ENCODE measurements at regions not wholly inside any gene's neighbourhood (a gene's known extent, or its start where the extent isn't known, plus 50 kb on each side); places are given as distances from the start of the nearest gene placed in this dataset.

DNA sequence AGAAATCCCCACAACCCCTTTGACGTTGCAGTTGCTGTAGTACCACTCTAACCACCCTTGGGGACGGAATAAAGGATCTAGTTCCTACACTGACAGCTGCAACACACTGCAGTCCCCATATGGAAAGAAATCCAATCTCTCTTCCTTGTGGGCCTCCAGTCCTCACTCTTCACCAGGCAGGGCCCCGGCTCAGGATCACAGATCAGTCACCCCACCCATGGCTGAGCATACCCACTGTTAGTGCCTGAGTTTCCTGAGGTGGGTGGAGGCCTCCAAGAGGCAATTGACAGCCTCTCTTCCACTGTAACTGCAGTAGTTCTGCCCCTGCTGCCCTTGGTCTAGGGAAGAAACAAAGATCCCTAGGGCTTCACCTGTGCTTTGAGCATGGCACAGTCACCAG, 670.0 kb upstream of the CDH2 start:
- no peak for ATAC-seq
- WGBS (ENCODE audit: missing lambda C conversion rate): 22% methylated on average over 3 of the region's 3 CpGs
- TF ChIP-seq RFX5 (IDR thresholded peaks at IDR 0.05): no peak
- no peak for TF ChIP-seq HOXA7 (CRISPR knock-in tag; IDR thresholded peaks at IDR 0.05)
- TF ChIP-seq POLR2A (IDR thresholded peaks at IDR 0.05; ENCODE audit: low read length): no peak
- no peak for TF ChIP-seq JUN (IDR thresholded peaks at IDR 0.05)
- TF ChIP-seq NPAS2 (CRISPR knock-in tag; IDR thresholded peaks at IDR 0.05; ENCODE audit: borderline replicate concordance): no peak
- TF ChIP-seq, protein P1, sequence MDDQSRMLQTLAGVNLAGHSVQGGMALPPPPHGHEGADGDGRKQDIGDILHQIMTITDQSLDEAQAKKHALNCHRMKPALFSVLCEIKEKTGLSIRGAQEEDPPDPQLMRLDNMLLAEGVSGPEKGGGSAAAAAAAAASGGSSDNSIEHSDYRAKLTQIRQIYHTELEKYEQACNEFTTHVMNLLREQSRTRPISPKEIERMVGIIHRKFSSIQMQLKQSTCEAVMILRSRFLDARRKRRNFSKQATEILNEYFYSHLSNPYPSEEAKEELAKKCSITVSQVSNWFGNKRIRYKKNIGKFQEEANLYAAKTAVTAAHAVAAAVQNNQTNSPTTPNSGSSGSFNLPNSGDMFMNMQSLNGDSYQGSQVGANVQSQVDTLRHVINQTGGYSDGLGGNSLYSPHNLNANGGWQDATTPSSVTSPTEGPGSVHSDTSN (IDR thresholded peaks at IDR 0.05): no peak
- no peak for TF ChIP-seq CHD2 (IDR thresholded peaks at IDR 0.05; ENCODE audit: low read length, partially characterized antibody)
- TF ChIP-seq, protein P2, sequence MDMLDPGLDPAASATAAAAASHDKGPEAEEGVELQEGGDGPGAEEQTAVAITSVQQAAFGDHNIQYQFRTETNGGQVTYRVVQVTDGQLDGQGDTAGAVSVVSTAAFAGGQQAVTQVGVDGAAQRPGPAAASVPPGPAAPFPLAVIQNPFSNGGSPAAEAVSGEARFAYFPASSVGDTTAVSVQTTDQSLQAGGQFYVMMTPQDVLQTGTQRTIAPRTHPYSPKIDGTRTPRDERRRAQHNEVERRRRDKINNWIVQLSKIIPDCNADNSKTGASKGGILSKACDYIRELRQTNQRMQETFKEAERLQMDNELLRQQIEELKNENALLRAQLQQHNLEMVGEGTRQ (IDR thresholded peaks at IDR 0.05): no peak
- no peak for TF ChIP-seq HOXB13 (CRISPR knock-in tag; IDR thresholded peaks at IDR 0.05; ENCODE audit: low read depth)
- TF ChIP-seq NR3C1 (IDR thresholded peaks at IDR 0.05): no peak
- no peak for TF ChIP-seq GATA3 (IDR thresholded peaks at IDR 0.05; ENCODE audit: borderline replicate concordance)
- no peak for TF ChIP-seq HOXB5 (CRISPR knock-in tag; IDR thresholded peaks at IDR 0.05)
- TF ChIP-seq, protein P3, sequence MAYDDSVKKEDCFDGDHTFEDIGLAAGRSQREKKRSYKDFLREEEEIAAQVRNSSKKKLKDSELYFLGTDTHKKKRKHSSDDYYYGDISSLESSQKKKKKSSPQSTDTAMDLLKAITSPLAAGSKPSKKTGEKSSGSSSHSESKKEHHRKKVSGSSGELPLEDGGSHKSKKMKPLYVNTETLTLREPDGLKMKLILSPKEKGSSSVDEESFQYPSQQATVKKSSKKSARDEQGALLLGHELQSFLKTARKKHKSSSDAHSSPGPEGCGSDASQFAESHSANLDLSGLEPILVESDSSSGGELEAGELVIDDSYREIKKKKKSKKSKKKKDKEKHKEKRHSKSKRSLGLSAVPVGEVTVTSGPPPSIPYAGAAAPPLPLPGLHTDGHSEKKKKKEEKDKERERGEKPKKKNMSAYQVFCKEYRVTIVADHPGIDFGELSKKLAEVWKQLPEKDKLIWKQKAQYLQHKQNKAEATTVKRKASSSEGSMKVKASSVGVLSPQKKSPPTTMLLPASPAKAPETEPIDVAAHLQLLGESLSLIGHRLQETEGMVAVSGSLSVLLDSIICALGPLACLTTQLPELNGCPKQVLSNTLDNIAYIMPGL (CRISPR knock-in tag; IDR thresholded peaks at IDR 0.05; ENCODE audit: borderline replicate concordance): no peak
- no peak for TF ChIP-seq KDM1A (IDR thresholded peaks at IDR 0.05; ENCODE audit: low read depth)
- no peak for TF ChIP-seq ZSCAN20 (CRISPR knock-in tag; IDR thresholded peaks at IDR 0.05)
- TF ChIP-seq, protein P4, sequence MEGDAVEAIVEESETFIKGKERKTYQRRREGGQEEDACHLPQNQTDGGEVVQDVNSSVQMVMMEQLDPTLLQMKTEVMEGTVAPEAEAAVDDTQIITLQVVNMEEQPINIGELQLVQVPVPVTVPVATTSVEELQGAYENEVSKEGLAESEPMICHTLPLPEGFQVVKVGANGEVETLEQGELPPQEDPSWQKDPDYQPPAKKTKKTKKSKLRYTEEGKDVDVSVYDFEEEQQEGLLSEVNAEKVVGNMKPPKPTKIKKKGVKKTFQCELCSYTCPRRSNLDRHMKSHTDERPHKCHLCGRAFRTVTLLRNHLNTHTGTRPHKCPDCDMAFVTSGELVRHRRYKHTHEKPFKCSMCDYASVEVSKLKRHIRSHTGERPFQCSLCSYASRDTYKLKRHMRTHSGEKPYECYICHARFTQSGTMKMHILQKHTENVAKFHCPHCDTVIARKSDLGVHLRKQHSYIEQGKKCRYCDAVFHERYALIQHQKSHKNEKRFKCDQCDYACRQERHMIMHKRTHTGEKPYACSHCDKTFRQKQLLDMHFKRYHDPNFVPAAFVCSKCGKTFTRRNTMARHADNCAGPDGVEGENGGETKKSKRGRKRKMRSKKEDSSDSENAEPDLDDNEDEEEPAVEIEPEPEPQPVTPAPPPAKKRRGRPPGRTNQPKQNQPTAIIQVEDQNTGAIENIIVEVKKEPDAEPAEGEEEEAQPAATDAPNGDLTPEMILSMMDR (IDR thresholded peaks at IDR 0.05): no peak
- TF ChIP-seq, protein P5, sequence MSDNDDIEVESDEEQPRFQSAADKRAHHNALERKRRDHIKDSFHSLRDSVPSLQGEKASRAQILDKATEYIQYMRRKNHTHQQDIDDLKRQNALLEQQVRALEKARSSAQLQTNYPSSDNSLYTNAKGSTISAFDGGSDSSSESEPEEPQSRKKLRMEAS (IDR thresholded peaks at IDR 0.05): no peak
- TF ChIP-seq SMC3 (IDR thresholded peaks at IDR 0.05): no peak
- TF ChIP-seq, protein P6, sequence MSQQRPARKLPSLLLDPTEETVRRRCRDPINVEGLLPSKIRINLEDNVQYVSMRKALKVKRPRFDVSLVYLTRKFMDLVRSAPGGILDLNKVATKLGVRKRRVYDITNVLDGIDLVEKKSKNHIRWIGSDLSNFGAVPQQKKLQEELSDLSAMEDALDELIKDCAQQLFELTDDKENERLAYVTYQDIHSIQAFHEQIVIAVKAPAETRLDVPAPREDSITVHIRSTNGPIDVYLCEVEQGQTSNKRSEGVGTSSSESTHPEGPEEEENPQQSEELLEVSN (IDR thresholded peaks at IDR 0.05; ENCODE audit: borderline replicate concordance, low read depth): no peak
- TF ChIP-seq FOSB (CRISPR knock-in tag; IDR thresholded peaks at IDR 0.05): no peak

DNA sequence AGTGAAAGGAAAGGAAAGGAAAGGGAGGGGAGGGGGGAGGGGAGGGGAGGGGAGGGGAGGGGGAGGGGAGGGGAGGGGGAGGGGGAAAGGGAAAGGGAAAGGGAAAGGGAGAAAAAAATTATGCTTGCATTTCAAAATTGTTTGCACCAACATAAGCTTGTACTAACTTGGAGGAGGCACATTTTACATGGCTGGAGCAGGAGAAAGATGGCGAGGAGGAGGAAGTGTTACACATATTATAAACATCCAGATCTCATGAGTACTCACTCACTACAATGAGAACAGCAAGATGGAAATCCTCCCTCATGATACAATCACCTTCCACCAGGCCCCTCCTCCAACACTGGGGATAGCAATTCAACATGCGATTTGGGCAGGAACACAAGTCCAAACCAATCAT, 660.2 kb upstream of the CDH2 start:
- Histone ChIP-seq H3K4me2 (no peak overlapping the region), H3K4me3 (no peak overlapping the region), H3K4me1 (peaks cover 4% of the 10 kb centered on the region; the same call in 1 of the 3 replicates), H3K27ac (no peak overlapping the region), H3K9me3 (no peaks in the 10 kb centered on the region)
- no peak for ATAC-seq
- FAIRE-seq: no peak
- 19% methylated on average over 2 of the region's 2 CpGs for WGBS (ENCODE audit: missing lambda C conversion rate)
- no peak for DNase-seq (ENCODE audit: low read depth in 1 of 2, low spot score in 1 of 2)
- CTCF ChIA-PET: no interaction called here
- POLR2A ChIA-PET: no interaction called here
- no peak for TF ChIP-seq MYC (IDR thresholded peaks at IDR 0.05; ENCODE audit: borderline replicate concordance, low read length)
- TF ChIP-seq, protein P3 (CRISPR knock-in tag; IDR thresholded peaks at IDR 0.05; ENCODE audit: borderline replicate concordance): no peak
- no peak for TF ChIP-seq MAFK (IDR thresholded peaks at IDR 0.05; ENCODE audit: partially characterized antibody)
- TF ChIP-seq BHLHE40 (IDR thresholded peaks at IDR 0.05; ENCODE audit: low read depth, low read length): no peak
- no peak for TF ChIP-seq ZC3H11A (IDR thresholded peaks at IDR 0.05)
- TF ChIP-seq ZNF302 (CRISPR knock-in tag; IDR thresholded peaks at IDR 0.05): no peak
- TF ChIP-seq HOXB5 (CRISPR knock-in tag; IDR thresholded peaks at IDR 0.05): no peak
- TF ChIP-seq, protein P7, sequence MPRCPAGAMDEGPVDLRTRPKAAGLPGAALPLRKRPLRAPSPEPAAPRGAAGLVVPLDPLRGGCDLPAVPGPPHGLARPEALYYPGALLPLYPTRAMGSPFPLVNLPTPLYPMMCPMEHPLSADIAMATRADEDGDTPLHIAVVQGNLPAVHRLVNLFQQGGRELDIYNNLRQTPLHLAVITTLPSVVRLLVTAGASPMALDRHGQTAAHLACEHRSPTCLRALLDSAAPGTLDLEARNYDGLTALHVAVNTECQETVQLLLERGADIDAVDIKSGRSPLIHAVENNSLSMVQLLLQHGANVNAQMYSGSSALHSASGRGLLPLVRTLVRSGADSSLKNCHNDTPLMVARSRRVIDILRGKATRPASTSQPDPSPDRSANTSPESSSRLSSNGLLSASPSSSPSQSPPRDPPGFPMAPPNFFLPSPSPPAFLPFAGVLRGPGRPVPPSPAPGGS (IDR thresholded peaks at IDR 0.05): no peak
- TF ChIP-seq KDM1A (IDR thresholded peaks at IDR 0.05; ENCODE audit: low read depth): no peak
- TF ChIP-seq RARB (CRISPR knock-in tag; IDR thresholded peaks at IDR 0.05): no peak
- TF ChIP-seq, protein P4 (IDR thresholded peaks at IDR 0.05): no peak

More for the DNA sequence above, 670.0 kb upstream of the CDH2 start:
- ChIA-PET CTCF (no interaction called here), POLR2A (no interaction called here)
- no peak overlapping the region for H3K4me2 ChIP-seq
- H3K4me3 ChIP-seq: no peak overlapping the region
- H3K4me1 ChIP-seq: no peaks in the 10 kb centered on the region
- no peak for DNase-seq (ENCODE audit: low read depth in 1 of 2, low spot score in 1 of 2)
- FAIRE-seq: no peak
- no peaks in the 10 kb centered on the region for H3K9me3 ChIP-seq
- H3K27ac ChIP-seq: no peak overlapping the region
